ENCODE measurements at regions not wholly inside any gene's neighbourhood (a gene's known extent, or its start where the extent isn't known, plus 50 kb on each side); places are given as distances from the start of the nearest gene placed in this dataset.

DNA sequence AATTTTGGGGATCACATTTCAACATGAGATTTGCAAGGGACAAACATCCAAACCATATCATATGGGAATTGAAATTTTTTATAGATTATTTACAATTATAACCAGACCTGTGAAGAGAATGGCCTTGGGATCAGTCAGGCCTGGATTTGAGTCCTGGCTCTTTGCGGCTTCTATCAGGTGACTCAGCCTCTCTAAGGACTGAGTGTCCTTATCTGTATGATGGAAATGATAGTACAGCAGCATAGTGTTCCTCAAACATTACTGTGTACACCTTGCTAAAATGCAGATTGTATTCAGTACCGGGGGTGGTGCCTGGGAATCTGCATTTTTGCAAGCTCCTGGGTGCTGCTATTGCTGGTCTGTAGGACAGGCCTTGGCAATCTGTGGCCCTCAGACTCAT, 206.7 kb upstream of the PROK2 start:
- DNase-seq (ENCODE audit: low read depth), result no peak

DNA sequence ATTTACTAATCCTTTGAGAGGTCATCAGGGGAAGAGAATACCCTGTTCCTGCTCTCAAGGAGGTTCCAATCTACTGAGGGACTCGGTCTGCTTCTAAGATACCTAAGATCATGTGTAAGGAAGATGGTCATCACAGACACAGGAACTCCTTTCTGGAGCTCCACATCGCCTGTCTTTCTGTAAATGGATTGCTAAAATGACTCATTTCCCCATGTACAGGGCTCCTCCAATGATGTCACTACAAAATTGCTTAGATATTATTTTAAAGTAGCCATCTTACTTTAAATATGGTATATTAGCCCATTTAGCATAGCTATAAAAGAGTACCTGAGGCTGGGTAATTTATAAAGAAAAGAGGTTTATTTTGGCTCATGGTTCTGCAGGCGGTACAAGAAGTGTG, 206.1 kb upstream of the PROK2 start:
- no peak for DNase-seq (ENCODE audit: low read depth)

DNA sequence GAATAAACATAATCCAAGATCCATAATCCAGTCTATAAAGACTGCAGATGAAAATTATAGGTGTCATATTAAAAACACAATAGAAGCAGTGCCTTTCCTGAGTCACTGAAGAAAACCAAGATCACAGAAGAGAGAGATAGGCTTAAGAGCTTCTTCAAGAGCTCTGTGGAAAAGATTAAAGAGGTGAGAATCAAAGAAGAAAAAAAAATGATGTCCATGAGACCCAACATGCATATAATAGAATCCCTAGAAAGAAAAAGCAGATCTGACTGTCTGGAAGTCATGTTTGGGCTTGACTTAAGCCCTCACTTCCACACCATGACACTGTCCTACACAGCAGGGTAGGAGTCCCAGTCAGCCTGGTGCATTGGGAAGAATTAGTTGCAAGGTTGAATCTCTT, 205.6 kb upstream of the PROK2 start:
- no peak for DNase-seq (ENCODE audit: low read depth)

DNA sequence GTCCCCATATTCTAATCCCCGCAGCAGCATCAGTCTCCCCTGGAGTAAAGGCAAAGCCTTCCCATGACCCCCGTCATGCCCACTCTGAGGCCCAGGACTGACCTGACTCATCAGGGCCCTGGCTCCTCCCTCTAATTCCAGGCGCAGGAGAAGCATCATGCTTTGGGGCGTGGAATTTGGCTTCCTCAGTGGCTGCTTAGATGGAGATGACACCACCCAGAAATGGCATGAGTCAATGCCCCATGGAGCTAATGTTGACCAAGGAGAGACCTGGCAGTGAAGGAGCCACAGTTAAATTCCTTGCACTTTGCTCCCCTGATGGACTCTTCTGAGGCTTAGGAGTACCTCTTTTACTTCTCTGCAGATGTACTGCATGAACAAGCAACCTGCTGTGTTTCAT, 204.2 kb upstream of the PROK2 start:
- peak; percentile 59 for DNase-seq (ENCODE audit: low read depth)

DNA sequence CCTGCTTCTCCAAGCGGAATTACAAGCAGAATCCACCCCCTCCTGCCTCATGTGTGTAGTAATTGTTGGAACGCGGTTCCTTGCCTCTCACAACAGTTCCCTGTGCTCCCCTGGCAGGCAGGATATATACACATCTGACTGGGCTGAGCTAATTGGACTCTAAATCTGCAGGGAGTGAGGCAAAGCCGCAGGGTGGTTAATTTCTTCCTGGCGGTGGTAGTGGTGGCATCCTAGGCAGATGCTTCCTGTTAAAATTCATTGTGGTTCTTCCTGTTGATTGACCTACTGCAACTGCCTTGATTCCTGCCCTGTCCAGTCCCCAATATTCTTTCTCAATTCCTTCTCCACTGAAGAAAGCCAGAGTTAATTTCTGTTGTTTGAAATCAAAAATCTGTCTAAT, 202.9 kb upstream of the PROK2 start:
- DNase-seq (ENCODE audit: low read depth), result no peak

GRCh38 chr3:71987089-71987735, 202.3 kb upstream of the PROK2 start:
- DNase-seq (ENCODE audit: low read depth), result no peak

DNA sequence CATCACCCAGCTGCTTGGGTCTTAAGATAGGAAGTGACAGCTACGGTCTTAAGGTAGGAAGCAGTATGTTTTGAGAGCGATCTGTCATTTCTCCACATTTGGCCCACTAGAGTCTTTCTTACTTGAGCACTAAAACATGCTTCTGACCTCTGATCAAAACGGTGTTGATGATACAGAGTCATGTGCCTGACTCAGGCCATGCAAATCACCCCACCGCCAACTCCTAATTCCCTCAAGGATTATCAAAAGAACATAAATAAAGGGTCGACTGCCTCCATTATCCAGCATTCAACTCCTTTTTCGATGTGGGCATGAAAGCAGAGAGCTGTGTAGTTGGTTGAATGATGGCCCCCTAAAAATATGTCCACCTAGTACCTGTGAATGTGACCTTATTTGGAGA, 201.7 kb upstream of the PROK2 start:
- DNase-seq (ENCODE audit: low read depth), result no peak

GRCh38 chr3:71984843-71985613, 200.1 kb upstream of the PROK2 start:
- DNase-seq (ENCODE audit: low read depth), result no peak

DNA sequence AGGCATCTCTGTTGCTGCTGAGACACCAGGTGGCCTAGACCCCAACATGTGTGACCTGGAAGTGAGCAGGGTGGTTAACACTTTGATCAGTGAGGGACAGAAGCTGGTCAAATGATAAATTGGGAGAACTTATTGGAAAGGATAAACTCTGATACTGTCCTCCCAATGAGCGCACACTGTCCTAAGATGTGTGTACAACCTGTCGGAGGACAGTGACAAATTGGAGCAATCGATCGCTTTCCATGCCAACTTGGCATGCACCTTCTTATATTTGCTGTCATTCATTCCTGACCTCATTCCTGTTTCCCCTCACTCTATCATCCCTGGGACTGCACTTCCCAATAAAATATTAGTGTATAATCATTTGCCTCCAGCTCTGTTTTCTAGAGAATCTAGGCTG, 198.7 kb upstream of the PROK2 start:
- no peak for DNase-seq (ENCODE audit: low read depth)

GRCh38 chr3:71982506-71983258, 197.7 kb upstream of the PROK2 start:
- peak; percentile 70 for DNase-seq (ENCODE audit: low read depth)

- no peak for DNase-seq (ENCODE audit: low read depth)
These were observed 194.2 kb upstream of the PROK2 start for GRCh38 chr3:71979175-71979574.

DNA sequence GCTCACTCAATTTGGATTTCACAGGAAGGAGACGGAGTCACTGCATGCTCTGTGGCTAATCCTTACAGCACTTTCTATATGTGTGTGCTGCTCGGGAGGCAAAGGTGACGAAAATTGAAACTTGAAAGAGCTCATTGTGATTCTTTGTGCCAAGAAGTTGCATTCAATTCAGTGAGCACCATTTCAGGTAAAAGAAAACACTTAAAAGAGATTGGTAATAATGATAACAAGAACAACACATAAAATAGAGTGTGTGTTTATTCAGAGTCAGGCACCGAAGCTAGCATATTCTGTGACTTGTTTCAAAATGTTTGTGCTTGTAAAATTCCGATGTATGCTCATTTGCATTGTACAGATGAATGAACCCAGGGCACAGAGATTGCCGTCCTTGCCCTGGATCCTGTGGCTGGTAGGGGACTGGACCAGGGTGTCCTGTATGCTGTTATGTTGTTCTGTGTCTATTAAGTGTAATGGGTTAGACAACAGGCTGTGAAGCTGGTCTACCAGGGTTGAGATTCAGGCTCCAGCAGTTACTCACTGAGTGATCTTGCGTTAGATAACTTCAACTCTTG, 193.3 kb upstream of the PROK2 start:
- DNase-seq (ENCODE audit: low read depth), result no peak

GRCh38 chr3:71977525-71977924, 192.6 kb upstream of the PROK2 start:
- no peak for DNase-seq (ENCODE audit: low read depth)

DNA sequence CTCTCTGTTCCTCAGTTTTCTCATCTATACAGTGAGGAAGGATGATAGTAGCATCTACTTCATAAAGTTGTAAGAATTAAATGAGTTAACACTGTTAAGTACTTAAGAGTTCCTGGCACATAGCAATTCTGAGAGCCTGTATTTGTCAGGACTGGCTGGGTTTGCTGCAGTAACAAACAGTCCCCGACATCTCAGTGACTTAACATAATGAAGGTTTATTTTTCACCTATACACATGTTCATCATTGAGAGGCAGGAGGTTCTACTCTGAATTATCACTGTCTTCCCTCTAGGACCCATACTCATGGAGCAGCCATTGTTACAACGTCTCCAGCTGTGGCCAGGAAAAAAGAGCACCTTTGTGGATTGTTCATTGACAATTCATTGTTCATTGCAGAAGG, 190.6 kb upstream of the PROK2 start:
- no peak for DNase-seq (ENCODE audit: low read depth)

GRCh38 chr3:71974786-71975185, 189.8 kb upstream of the PROK2 start:
- no peak for DNase-seq (ENCODE audit: low read depth)

- DNase-seq (ENCODE audit: low read depth), result no peak
These were observed 188.5 kb upstream of the PROK2 start for GRCh38 chr3:71973274-71974030.

GRCh38 chr3:71972031-71972430, 187.1 kb upstream of the PROK2 start:
- DNase-seq (ENCODE audit: low read depth), result peak; percentile 53

GRCh38 chr3:71968544-71968943, 183.6 kb upstream of the PROK2 start:
- no peak for DNase-seq (ENCODE audit: low read depth)

GRCh38 chr3:71966185-71966584, 181.2 kb upstream of the PROK2 start:
- DNase-seq (ENCODE audit: low read depth), result no peak

DNA sequence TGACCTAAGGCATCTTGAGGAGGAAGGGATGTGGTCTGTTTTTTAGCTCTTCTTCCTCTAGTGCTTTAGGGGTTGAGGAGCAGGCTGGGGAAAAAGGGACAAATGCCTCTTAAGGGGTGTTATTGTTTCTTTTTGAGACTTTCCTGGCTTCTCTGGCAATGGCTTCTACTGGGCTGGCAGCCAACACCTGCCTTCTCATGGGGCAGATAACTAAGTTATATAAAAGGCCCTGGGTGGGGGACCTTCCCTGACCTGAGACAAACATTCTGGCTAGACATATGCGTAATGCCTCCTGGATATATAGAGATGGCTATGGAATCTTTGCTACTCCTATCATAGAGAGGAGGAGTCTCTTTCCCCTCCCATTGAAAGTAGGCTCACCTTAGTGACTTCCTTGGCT, 179.2 kb upstream of the PROK2 start:
- DNase-seq (ENCODE audit: low read depth), result no peak

GRCh38 chr3:71962561-71963240, 177.8 kb upstream of the PROK2 start:
- DNase-seq (ENCODE audit: low read depth), result no peak

- no peak for DNase-seq (ENCODE audit: low read depth)
These were observed 176.9 kb upstream of the PROK2 start for GRCh38 chr3:71961891-71962290.
